K562 (cell line): ENCODE measurements at regions not wholly inside any gene's neighbourhood (a gene's known extent, or its start where the extent isn't known, plus 50 kb on each side); places are given as distances from the start of the nearest gene placed in this dataset.

Experiments used
- ATAC-seq: fragments of 200-7000 bp; cut with Tn5 transposase; 3 replicates; pipeline ENCODE4 v1.9.1; 2020; ENCODE audit warnings: moderate library complexity
- BruUV-seq: library from RNA; stranded (reverse); fragments of 400-500 nt; replicated peaks from 2 replicates; lab custom pipeline; 2021; lab: Mats Ljungman, UMichigan
- CTCF ChIA-PET: fragments of 300-600 bp; formaldehyde crosslinking; extraction: SDS; loops from one replicate; lab custom pipeline; 2021; ENCODE audit warnings: low intra/inter-chr PET ratio; lab: Yijun Ruan, JAX
- POLR2A ChIA-PET: fragments of 300-600, 350-650 bp; sonication (Branson Sonifier 250); formaldehyde crosslinking; extraction: SDS; loops from one replicate; lab custom pipeline; 2021; ENCODE audit warnings: antibody characterized with exemption, inconsistent platforms; lab: Yijun Ruan, JAX
- DNase-seq, 4 experiments: peaks; one replicate each; pipeline versions ENCODE4 v3.0.0 to v3.0.0-alpha.2; 2011 to 2018; ENCODE audit warnings: low spot score in 3 of 4, mixed read lengths in 3 of 4; ENCODE audit errors: extremely low read depth in 1 of 4
- FAIRE-seq: peaks from 2 replicates; lab custom pipeline; 2011; peaks lifted over from hg19 to GRCh38; lab: Jason Lieb, UNC
- H2AFZ ChIP-seq: 2 replicates; pipeline ENCODE4 v1.6.0; 2011; ENCODE audit warnings: low read depth, low read length, control low read depth, inconsistent platforms
- H3K27ac ChIP-seq: fragments of 200-600 bp; 3 replicates; pipeline ENCODE4 v1.8.0; 2011; ENCODE audit warnings: low read depth, mild to moderate bottlenecking, control low read depth, inconsistent platforms, low read length, moderate library complexity, mixed read lengths; ENCODE audit errors: extremely low read depth
- H3K27me3 ChIP-seq, 2 experiments: fragments of 300-600 bp in 1 of 2; 2 replicates in 1 of 2; 3 replicates in 1 of 2; pipeline versions ENCODE4 v1.6.0 to v1.8.0; 2011; ENCODE audit warnings: inconsistent platforms in 2 of 2, low read length in 2 of 2, mild to moderate bottlenecking in 1 of 2, mixed read lengths in 1 of 2, moderate library complexity in 1 of 2; ENCODE audit not compliant: control insufficient read depth in 2 of 2, insufficient read depth in 2 of 2
- H3K36me3 ChIP-seq: fragments of 300-600 bp; 3 replicates; pipeline ENCODE4 v1.8.0; 2011; ENCODE audit warnings: mild to moderate bottlenecking, low read length, inconsistent platforms; ENCODE audit not compliant: control insufficient read depth, insufficient read depth
- H3K4me1 ChIP-seq, 2 experiments: fragments of 200-600 bp in 1 of 2; replicated peaks in 1 of 2; 2 replicates in 1 of 2; 3 replicates in 1 of 2; pipeline versions ENCODE4 v1.5.1 to v1.8.0; 2011; ENCODE audit warnings: inconsistent platforms in 2 of 2, low read length in 2 of 2, mild to moderate bottlenecking in 1 of 2, mixed read lengths in 1 of 2, moderate library complexity in 1 of 2; ENCODE audit not compliant: control insufficient read depth in 2 of 2, insufficient read depth in 2 of 2
- H3K4me2 ChIP-seq: 2 replicates; pipeline ENCODE4 v1.6.1; 2011; ENCODE audit warnings: low read length, control low read depth, inconsistent platforms, mixed read lengths; ENCODE audit not compliant: insufficient read depth
- H3K4me3 ChIP-seq: fragments of 200-600 bp; sonication (generic), shearing (Covaris generic); 2 replicates; pipeline ENCODE4 v1.5.1; 2016; ENCODE audit warnings: control low read depth, inconsistent platforms
- H3K79me2 ChIP-seq: fragments of 200-600 bp; 3 replicates; pipeline ENCODE4 v1.8.0; 2011; ENCODE audit warnings: low read length, inconsistent platforms; ENCODE audit not compliant: control insufficient read depth, insufficient read depth
- H3K9ac ChIP-seq, 2 experiments: 2 replicates each; pipeline versions ENCODE4 v1.6.0 to v1.6.1; 2011; ENCODE audit warnings: low read depth in 2 of 2, low read length in 2 of 2, control low read depth in 1 of 2, inconsistent platforms in 1 of 2, mild to moderate bottlenecking in 1 of 2, mixed read lengths in 1 of 2; ENCODE audit not compliant: insufficient read depth in 1 of 2
- H3K9me1 ChIP-seq: one replicate; pipeline ENCODE4 v1.6.0; 2011; ENCODE audit warnings: inconsistent platforms, mild to moderate bottlenecking, low read length, moderate library complexity; ENCODE audit not compliant: control insufficient read depth, insufficient read depth
- H3K9me3 ChIP-seq: replicated peaks from 2 replicates; pipeline ENCODE4 v1.5.1; 2011; ENCODE audit warnings: low read depth, low read length, inconsistent platforms; ENCODE audit not compliant: control insufficient read depth, insufficient read depth
- H4K20me1 ChIP-seq: replicated peaks from 2 replicates; pipeline ENCODE4 v1.6.1; 2011; ENCODE audit warnings: low read length, inconsistent platforms, mixed read lengths; ENCODE audit not compliant: control insufficient read depth, insufficient read depth
- CCNT2 ChIP-seq: IDR thresholded peaks from 2 replicates; pipeline ENCODE4 v1.6.1; 2011; ENCODE audit warnings: borderline replicate concordance, low read depth, mild to moderate bottlenecking, moderate library complexity, mixed read lengths, low read length; ENCODE audit not compliant: insufficient read length; ENCODE audit errors: extremely low read depth
- ZNF165 ChIP-seq: fragments of 250-450 bp; sonication (Bioruptor Pico); IDR thresholded peaks from 2 replicates; pipeline ENCODE4 v1.4.0; 2020; ENCODE audit warnings: borderline replicate concordance
- WGBS: fragments of 100-300 bp; shearing (Covaris generic); methylation state at CpG from one replicate; pipeline ENCODE4 v1.1.6; 2016; ENCODE audit warnings: low coverage, mixed read lengths; ENCODE audit not compliant: insufficient coverage; ENCODE audit errors: missing lambda C conversion rate; 5-methylcytosine and 5-hydroxymethylcytosine counted together
- in situ Hi-C: fragments of 300-500 bp; cut with MboI; formaldehyde crosslinking; loops from 4 replicates; pipeline ENCODE4 v1.15.0; 2018; ENCODE audit warnings: inconsistent platforms, mixed read lengths
- intact Hi-C: fragments of 100-400 bp; cut with micrococcal nuclease; formaldehyde crosslinking; loops from 2 replicates; pipeline ENCODE4 v1.14.2; 2022
- TF ChIP-seq, protein P1 (sequence below): fragments of 250-450 bp; sonication (Bioruptor Pico); IDR thresholded peaks from 2 replicates; pipeline ENCODE4 v1.4.0; 2020; ENCODE audit warnings: borderline replicate concordance
- TF ChIP-seq, protein P2 (sequence below): fragments of 450-650 bp; IDR thresholded peaks from 2 replicates; pipeline ENCODE4 v1.6.1; 2014; ENCODE audit warnings: low read depth, mild to moderate bottlenecking, moderate library complexity, borderline replicate concordance
- TF ChIP-seq, protein P3 (sequence below): fragments of 200-600 bp; sonication (generic); IDR thresholded peaks from one replicate; pipeline ENCODE4 v1.6.1; 2012; ENCODE audit warnings: mild to moderate bottlenecking, low read depth, low read length, inconsistent platforms

DNA sequence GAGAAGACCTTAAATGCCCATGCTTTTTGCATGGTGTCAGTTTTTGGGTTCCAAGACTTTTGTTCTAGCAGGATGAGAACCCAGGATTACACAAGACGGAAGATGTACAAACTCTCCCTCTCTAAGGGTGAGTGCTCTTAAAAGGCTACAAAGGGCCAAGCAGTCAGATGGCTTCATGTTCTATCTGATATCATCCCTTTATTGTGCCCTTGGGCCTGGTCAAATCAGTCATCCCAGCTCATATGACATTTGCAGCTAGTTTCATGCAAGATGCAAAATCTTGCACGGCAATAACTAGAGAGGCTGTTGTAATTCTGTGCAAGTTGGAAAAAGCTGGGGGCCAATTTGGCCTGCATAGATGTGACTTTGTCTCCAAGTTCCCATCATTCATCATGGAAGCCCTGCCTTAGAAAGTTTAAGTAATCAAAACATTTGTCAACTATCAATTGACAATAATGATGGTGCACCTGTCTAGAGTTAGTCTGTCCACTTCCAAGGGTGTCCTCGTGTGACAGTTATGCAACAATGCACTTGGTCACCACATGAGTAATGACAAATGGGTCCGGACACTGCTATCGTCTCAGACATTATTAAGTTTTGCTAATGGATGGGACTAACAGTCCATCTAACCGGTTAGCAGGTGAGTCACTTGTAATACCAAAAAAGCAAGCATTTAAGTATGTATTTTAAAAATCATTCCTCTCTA is 58.6 kb upstream of the ZFHX3 start (continued):
- TF ChIP-seq, protein P1, sequence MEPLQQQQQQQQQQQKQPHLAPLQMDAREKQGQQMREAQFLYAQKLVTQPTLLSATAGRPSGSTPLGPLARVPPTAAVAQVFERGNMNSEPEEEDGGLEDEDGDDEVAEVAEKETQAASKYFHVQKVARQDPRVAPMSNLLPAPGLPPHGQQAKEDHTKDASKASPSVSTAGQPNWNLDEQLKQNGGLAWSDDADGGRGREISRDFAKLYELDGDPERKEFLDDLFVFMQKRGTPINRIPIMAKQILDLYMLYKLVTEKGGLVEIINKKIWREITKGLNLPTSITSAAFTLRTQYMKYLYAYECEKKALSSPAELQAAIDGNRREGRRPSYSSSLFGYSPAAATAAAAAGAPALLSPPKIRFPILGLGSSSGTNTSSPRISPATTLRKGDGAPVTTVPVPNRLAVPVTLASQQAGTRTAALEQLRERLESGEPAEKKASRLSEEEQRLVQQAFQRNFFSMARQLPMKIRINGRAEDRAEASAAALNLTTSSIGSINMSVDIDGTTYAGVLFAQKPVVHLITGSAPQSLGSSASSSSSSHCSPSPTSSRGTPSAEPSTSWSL (CRISPR knock-in tag): no peak
- TF ChIP-seq, protein P2, sequence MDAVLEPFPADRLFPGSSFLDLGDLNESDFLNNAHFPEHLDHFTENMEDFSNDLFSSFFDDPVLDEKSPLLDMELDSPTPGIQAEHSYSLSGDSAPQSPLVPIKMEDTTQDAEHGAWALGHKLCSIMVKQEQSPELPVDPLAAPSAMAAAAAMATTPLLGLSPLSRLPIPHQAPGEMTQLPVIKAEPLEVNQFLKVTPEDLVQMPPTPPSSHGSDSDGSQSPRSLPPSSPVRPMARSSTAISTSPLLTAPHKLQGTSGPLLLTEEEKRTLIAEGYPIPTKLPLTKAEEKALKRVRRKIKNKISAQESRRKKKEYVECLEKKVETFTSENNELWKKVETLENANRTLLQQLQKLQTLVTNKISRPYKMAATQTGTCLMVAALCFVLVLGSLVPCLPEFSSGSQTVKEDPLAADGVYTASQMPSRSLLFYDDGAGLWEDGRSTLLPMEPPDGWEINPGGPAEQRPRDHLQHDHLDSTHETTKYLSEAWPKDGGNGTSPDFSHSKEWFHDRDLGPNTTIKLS: no peak
- TF ChIP-seq CCNT2: no peak
- TF ChIP-seq, all 486 proteins: peak for 0

DNA sequence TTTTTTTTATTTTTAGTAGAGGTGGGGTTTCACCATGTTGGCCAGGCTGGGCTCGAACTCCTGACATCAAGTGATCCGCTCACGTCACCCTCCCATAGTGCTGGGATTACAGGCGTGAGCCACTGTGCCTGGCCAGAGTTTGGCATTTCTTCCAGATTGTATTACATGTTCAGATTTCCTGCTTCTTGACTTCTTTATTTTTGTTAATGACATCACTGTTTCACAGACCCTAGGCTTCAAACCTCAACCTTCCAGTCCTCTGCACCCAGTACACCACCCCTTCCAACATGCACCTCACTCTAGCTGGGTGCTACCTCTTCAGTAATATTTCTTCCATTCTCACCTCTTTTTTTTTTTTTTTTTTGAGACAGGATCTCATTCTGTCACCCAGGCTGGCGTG is 53.6 kb upstream of the ZFHX3 start:
- Histone ChIP-seq H3K9me1 (no peaks in the 10 kb centered on the region), H3K79me2 (no peaks in the 10 kb centered on the region), H4K20me1 (no peaks in the 10 kb centered on the region), H3K27ac (no peak overlapping the region), H3K4me3 (no peak overlapping the region), H3K4me1 (no peaks in the 10 kb centered on the region), H3K9ac (no peak overlapping the region), H3K9me3 (no peaks in the 10 kb centered on the region), H3K27me3 (peaks cover 0 to 2% of the 10 kb centered on the region in 2 experiments; a peak in 1 of 5 replicates), H3K36me3 (no peaks in the 10 kb centered on the region), H2AFZ (no peak overlapping the region), H3K4me2 (no peak overlapping the region)
- ATAC-seq: no peak
- intact Hi-C loops: no loop called here
- no peak for DNase-seq
- in situ Hi-C loops: no loop called here
- BruUV-seq: no TSS peak
- ChIA-PET POLR2A (no interaction called here), CTCF (no interaction called here)
- FAIRE-seq: no peak
- 0% methylated on average over 3 of the region's 5 CpGs for WGBS
- TF ChIP-seq ZNF165 (CRISPR knock-in tag): no peak
- TF ChIP-seq, protein P3, sequence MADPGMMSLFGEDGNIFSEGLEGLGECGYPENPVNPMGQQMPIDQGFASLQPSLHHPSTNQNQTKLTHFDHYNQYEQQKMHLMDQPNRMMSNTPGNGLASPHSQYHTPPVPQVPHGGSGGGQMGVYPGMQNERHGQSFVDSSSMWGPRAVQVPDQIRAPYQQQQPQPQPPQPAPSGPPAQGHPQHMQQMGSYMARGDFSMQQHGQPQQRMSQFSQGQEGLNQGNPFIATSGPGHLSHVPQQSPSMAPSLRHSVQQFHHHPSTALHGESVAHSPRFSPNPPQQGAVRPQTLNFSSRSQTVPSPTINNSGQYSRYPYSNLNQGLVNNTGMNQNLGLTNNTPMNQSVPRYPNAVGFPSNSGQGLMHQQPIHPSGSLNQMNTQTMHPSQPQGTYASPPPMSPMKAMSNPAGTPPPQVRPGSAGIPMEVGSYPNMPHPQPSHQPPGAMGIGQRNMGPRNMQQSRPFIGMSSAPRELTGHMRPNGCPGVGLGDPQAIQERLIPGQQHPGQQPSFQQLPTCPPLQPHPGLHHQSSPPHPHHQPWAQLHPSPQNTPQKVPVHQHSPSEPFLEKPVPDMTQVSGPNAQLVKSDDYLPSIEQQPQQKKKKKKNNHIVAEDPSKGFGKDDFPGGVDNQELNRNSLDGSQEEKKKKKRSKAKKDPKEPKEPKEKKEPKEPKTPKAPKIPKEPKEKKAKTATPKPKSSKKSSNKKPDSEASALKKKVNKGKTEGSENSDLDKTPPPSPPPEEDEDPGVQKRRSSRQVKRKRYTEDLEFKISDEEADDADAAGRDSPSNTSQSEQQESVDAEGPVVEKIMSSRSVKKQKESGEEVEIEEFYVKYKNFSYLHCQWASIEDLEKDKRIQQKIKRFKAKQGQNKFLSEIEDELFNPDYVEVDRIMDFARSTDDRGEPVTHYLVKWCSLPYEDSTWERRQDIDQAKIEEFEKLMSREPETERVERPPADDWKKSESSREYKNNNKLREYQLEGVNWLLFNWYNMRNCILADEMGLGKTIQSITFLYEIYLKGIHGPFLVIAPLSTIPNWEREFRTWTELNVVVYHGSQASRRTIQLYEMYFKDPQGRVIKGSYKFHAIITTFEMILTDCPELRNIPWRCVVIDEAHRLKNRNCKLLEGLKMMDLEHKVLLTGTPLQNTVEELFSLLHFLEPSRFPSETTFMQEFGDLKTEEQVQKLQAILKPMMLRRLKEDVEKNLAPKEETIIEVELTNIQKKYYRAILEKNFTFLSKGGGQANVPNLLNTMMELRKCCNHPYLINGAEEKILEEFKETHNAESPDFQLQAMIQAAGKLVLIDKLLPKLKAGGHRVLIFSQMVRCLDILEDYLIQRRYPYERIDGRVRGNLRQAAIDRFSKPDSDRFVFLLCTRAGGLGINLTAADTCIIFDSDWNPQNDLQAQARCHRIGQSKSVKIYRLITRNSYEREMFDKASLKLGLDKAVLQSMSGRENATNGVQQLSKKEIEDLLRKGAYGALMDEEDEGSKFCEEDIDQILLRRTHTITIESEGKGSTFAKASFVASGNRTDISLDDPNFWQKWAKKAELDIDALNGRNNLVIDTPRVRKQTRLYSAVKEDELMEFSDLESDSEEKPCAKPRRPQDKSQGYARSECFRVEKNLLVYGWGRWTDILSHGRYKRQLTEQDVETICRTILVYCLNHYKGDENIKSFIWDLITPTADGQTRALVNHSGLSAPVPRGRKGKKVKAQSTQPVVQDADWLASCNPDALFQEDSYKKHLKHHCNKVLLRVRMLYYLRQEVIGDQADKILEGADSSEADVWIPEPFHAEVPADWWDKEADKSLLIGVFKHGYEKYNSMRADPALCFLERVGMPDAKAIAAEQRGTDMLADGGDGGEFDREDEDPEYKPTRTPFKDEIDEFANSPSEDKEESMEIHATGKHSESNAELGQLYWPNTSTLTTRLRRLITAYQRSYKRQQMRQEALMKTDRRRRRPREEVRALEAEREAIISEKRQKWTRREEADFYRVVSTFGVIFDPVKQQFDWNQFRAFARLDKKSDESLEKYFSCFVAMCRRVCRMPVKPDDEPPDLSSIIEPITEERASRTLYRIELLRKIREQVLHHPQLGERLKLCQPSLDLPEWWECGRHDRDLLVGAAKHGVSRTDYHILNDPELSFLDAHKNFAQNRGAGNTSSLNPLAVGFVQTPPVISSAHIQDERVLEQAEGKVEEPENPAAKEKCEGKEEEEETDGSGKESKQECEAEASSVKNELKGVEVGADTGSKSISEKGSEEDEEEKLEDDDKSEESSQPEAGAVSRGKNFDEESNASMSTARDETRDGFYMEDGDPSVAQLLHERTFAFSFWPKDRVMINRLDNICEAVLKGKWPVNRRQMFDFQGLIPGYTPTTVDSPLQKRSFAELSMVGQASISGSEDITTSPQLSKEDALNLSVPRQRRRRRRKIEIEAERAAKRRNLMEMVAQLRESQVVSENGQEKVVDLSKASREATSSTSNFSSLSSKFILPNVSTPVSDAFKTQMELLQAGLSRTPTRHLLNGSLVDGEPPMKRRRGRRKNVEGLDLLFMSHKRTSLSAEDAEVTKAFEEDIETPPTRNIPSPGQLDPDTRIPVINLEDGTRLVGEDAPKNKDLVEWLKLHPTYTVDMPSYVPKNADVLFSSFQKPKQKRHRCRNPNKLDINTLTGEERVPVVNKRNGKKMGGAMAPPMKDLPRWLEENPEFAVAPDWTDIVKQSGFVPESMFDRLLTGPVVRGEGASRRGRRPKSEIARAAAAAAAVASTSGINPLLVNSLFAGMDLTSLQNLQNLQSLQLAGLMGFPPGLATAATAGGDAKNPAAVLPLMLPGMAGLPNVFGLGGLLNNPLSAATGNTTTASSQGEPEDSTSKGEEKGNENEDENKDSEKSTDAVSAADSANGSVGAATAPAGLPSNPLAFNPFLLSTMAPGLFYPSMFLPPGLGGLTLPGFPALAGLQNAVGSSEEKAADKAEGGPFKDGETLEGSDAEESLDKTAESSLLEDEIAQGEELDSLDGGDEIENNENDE: no peak
